Body of pancreas (tissue), 4 donors: ENCODE measurements at regions not wholly inside any gene's neighbourhood (a gene's known extent, or its start where the extent isn't known, plus 50 kb on each side); places are given as distances from the start of the nearest gene placed in this dataset.

ENCODE experiments used
- CTCF ChIP-seq, 7 experiments: fragments of 450-650 bp in 4 of 7; fragments of 200-600 bp in 3 of 7; sonication (generic) in 3 of 7; IDR thresholded peaks; one replicate each; pipeline ENCODE4 v1.5.1; 2016 to 2019; ENCODE audit warnings: antibody characterized with exemption in 7 of 7
- POLR2A ChIP-seq, 3 donors: fragments of 450-650 bp; IDR thresholded peaks; one replicate each; pipeline ENCODE4 v1.6.1; 2016; ENCODE audit warnings: antibody characterized with exemption in 3 of 3, mild to moderate bottlenecking in 2 of 3

- no peak for TF ChIP-seq CTCF (IDR thresholded peaks at IDR 0.05)
- TF ChIP-seq POLR2A (IDR thresholded peaks at IDR 0.05): no peak
These were observed 1170.6 kb upstream of the SEL1L start for GRCh38 chr14:82704218-82704617.
